Progenitor cell of endocrine pancreas (in vitro differentiated cells): ENCODE measurements at regions not wholly inside any gene's neighbourhood (a gene's known extent, or its start where the extent isn't known, plus 50 kb on each side); places are given as distances from the start of the nearest gene placed in this dataset.

ENCODE experiments used
- DNase-seq: peaks from one replicate; pipeline ENCODE4 v3.0.0; 2021; ENCODE audit warnings: low spot score; ENCODE audit not compliant: unreplicated experiment
- H3K27ac Mint-ChIP-seq: 2 replicates; pipeline ENCODE4 v1.8.0; 2021; ENCODE audit warnings: mild to moderate bottlenecking, moderate library complexity, mixed read lengths
- H3K27me3 Mint-ChIP-seq: 2 replicates; pipeline ENCODE4 v1.8.0; 2021; ENCODE audit warnings: mixed read lengths
- H3K36me3 Mint-ChIP-seq: 2 replicates; pipeline ENCODE4 v1.8.0; 2022; ENCODE audit warnings: mixed read lengths; ENCODE audit not compliant: insufficient read depth
- H3K4me1 Mint-ChIP-seq: 2 replicates; pipeline ENCODE4 v1.8.0; 2021; ENCODE audit warnings: low read depth, mixed read lengths
- H3K4me3 Mint-ChIP-seq: 2 replicates; pipeline ENCODE4 v1.8.0; 2021; ENCODE audit warnings: low read depth, mild to moderate bottlenecking, moderate library complexity, mixed read lengths
- H3K9me3 Mint-ChIP-seq: 2 replicates; pipeline ENCODE4 v1.8.0; 2021; ENCODE audit warnings: low read depth, mixed read lengths
- TF ChIP-seq, protein P1 (sequence below): fragments of 200-600 bp; sonication (generic); IDR thresholded peaks from one replicate; pipeline ENCODE4 v1.5.0; 2021; ENCODE audit warnings: antibody characterized with exemption, mild to moderate bottlenecking; ENCODE audit not compliant: unreplicated experiment

DNA sequence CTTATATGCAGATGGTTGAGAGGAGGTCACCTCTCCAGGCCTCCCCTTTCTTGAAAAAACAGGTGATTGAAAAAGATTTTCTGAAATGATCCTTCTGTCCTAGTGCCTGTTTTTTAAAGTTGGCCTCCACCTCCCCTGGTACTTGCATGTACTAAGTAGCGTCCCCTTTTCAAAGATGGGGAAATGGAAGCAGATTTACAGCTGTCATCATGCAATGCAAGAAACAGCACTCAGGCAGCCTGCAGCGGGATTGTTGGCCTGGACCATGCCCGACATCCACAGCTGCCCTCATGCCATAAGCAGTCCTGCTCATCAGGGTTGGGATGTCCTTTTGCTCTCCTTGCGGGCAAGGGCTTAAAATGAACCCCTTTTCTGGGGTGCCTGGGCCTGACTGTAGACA is 127.2 kb upstream of the MGMT start:
- H3K36me3 Mint-ChIP-seq, result no peaks in the 10 kb centered on the region
- TF ChIP-seq, protein P1, sequence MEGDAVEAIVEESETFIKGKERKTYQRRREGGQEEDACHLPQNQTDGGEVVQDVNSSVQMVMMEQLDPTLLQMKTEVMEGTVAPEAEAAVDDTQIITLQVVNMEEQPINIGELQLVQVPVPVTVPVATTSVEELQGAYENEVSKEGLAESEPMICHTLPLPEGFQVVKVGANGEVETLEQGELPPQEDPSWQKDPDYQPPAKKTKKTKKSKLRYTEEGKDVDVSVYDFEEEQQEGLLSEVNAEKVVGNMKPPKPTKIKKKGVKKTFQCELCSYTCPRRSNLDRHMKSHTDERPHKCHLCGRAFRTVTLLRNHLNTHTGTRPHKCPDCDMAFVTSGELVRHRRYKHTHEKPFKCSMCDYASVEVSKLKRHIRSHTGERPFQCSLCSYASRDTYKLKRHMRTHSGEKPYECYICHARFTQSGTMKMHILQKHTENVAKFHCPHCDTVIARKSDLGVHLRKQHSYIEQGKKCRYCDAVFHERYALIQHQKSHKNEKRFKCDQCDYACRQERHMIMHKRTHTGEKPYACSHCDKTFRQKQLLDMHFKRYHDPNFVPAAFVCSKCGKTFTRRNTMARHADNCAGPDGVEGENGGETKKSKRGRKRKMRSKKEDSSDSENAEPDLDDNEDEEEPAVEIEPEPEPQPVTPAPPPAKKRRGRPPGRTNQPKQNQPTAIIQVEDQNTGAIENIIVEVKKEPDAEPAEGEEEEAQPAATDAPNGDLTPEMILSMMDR, result no peak
- H3K4me1 Mint-ChIP-seq, result peaks cover 2% of the 10 kb centered on the region

DNA sequence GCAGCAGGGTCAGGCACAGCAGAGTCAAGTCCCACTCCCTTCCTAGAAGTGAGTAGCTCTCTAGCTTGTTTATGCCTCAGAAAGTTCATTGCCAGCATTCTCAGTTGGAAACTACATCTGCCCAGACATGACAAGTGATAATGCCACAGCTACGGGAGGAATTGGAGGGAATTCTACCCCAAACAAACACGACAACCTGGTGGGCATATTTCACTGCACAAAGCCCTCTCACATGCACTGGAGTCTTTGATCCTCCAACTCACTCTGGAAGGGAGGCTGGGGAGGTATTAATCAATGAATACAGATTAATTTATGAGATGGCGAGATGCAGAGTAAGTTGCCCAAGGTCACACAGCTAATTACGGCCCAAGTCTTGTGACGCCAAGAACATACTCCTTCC is 126.0 kb upstream of the MGMT start:
- no peak overlapping the region for H3K27ac Mint-ChIP-seq
- no peaks in the 10 kb centered on the region for H3K9me3 Mint-ChIP-seq
- H3K36me3 Mint-ChIP-seq, result no peaks in the 10 kb centered on the region
- DNase-seq, result no peak
- peaks cover 64% of the 10 kb centered on the region for H3K27me3 Mint-ChIP-seq
- H3K4me3 Mint-ChIP-seq, result no peak overlapping the region
- TF ChIP-seq, protein P1, result no peak
- H3K4me1 Mint-ChIP-seq, result peaks cover 10% of the 10 kb centered on the region

More for the DNA sequence above, 127.2 kb upstream of the MGMT start:
- Mint-ChIP-seq H3K27me3 (peaks cover 71% of the 10 kb centered on the region), H3K4me3 (no peak overlapping the region), H3K9me3 (no peaks in the 10 kb centered on the region), H3K27ac (no peak overlapping the region)
- no peak for DNase-seq

DNA sequence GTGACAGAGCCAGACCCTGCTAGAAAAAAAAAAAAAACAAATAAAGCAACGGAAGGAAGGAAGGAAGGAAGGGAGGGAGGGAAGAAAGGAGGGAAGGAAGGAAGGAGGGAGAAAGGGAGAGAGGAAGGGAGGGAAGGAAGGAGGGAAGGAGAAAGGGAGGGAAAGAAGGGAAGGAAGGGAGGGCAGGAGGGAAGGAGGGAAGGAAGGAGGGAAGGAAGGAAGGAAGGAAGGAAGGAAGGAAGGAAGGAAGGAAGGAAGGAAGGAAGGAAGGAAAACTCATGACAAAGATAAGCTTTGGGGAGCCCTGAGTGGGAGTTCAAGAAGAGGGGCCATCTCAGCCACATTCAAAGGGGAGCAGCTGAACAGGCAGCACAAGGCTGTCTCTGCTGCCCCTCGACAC is 124.7 kb upstream of the MGMT start:
- DNase-seq, result no peak
- Mint-ChIP-seq H3K4me1 (peaks cover 10% of the 10 kb centered on the region), H3K36me3 (no peaks in the 10 kb centered on the region), H3K27me3 (peaks cover 58% of the 10 kb centered on the region), H3K4me3 (no peak overlapping the region), H3K9me3 (no peaks in the 10 kb centered on the region), H3K27ac (no peak overlapping the region)
- TF ChIP-seq, protein P1, result no peak

DNA sequence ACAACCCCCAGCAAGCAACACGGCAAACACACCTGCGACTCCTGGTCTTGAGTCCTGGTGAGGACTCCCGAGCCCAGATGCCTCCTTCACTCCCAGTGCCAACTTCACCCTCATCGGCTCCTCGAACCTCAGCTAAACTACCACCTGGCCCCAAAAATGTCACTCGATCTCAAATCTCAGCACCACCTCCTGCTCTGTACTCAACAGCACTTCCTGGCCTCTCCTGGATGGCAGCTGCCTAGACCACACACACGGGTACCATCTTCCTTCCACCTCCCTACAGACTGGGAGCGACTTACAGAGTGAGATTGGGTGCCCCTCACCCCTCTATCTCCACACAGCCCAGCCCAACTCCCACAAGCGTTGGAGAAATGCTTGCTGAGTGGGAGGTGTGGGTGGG is 123.9 kb upstream of the MGMT start:
- no peaks in the 10 kb centered on the region for H3K9me3 Mint-ChIP-seq
- H3K4me3 Mint-ChIP-seq, result no peak overlapping the region
- H3K36me3 Mint-ChIP-seq, result no peaks in the 10 kb centered on the region
- peaks cover 58% of the 10 kb centered on the region for H3K27me3 Mint-ChIP-seq
- peaks cover 10% of the 10 kb centered on the region for H3K4me1 Mint-ChIP-seq
- DNase-seq, result no peak
- no peak overlapping the region for H3K27ac Mint-ChIP-seq
- TF ChIP-seq, protein P1, result no peak

DNA sequence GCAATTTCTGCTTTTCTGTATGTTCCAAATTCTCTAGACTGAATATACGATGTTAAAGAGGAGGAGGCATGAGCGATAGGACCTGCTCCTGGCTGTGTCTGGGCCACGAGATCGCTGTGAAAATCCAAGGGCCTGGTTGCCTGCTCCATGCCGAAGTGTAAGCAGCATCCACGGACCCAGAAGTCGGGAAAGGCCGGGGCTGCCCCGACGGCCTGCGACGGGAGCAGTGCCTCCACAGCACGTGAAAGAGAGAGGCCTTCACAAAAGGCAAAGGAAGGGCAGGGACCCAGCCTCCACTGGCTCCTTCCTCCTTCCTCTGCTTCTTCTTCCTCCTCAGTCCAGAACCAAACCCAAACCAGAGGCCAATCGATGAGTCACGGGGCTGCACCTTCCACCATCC is 122.9 kb upstream of the MGMT start:
- no peaks in the 10 kb centered on the region for H3K36me3 Mint-ChIP-seq
- no peak overlapping the region for H3K27ac Mint-ChIP-seq
- DNase-seq, result no peak
- TF ChIP-seq, protein P1, result no peak
- no peaks in the 10 kb centered on the region for H3K9me3 Mint-ChIP-seq
- H3K27me3 Mint-ChIP-seq, result peaks cover 53% of the 10 kb centered on the region
- H3K4me1 Mint-ChIP-seq, result peaks cover 10% of the 10 kb centered on the region
- H3K4me3 Mint-ChIP-seq, result no peak overlapping the region
